HepG2 (cell line): ENCODE measurements at regions not wholly inside any gene's neighbourhood (a gene's known extent, or its start where the extent isn't known, plus 50 kb on each side); places are given as distances from the start of the nearest gene placed in this dataset.

ENCODE experiments used
- ATAC-seq: fragments of 200-7000 bp; cut with Tn5 transposase; 3 replicates; pipeline ENCODE4 v1.9.1; 2020; ENCODE audit warnings: mild to moderate bottlenecking, moderate library complexity
- BruUV-seq: library from RNA; stranded (reverse); fragments of 400-500 nt; replicated peaks from 2 replicates; lab custom pipeline; 2021; lab: Mats Ljungman, UMichigan
- CTCF ChIA-PET: fragments of 300-600 bp; formaldehyde crosslinking; extraction: SDS; loops from one replicate; lab custom pipeline; 2021; ENCODE audit warnings: low total read pairs, inconsistent platforms, low intra/inter-chr PET ratio; lab: Yijun Ruan, JAX
- POLR2A ChIA-PET: fragments of 350-600 bp; sonication (Branson Sonifier 250); formaldehyde crosslinking; loops from one replicate; lab custom pipeline; 2020; ENCODE audit warnings: antibody characterized with exemption, inconsistent platforms; lab: Yijun Ruan, JAX
- DNase-seq: peaks from one replicate; pipeline ENCODE4 v3.0.0-alpha.2; 2015; ENCODE audit warnings: low spot score
- FAIRE-seq: peaks from 3 replicates; lab custom pipeline; 2011; peaks lifted over from hg19 to GRCh38; lab: Jason Lieb, UNC
- H2AFZ ChIP-seq: one replicate; pipeline ENCODE4 v1.6.1; 2011; ENCODE audit warnings: low read length, inconsistent platforms
- H3K27ac ChIP-seq: fragments of 300-600 bp; 3 replicates; pipeline ENCODE4 v1.8.0; 2011; ENCODE audit warnings: mixed run types, mild to moderate bottlenecking, mixed read lengths, low read length, inconsistent platforms; ENCODE audit not compliant: insufficient read depth; ENCODE audit errors: extremely low read length
- H3K27me3 ChIP-seq, 2 experiments: fragments of 200-600 bp in 1 of 2; 2 replicates in 1 of 2; 3 replicates in 1 of 2; pipeline versions ENCODE4 v1.6.0 to v1.8.0; 2011; ENCODE audit warnings: low read length in 2 of 2, mild to moderate bottlenecking in 2 of 2, moderate library complexity in 2 of 2, inconsistent platforms in 1 of 2; ENCODE audit not compliant: insufficient read depth in 2 of 2, control insufficient read depth in 1 of 2
- H3K36me3 ChIP-seq, 2 experiments: fragments of 200-600 bp in 1 of 2; replicated peaks in 1 of 2; 2 replicates in 1 of 2; 3 replicates in 1 of 2; pipeline versions ENCODE4 v1.5.1 to v1.8.0; 2011; ENCODE audit warnings: low read length in 2 of 2, inconsistent platforms in 1 of 2; ENCODE audit not compliant: insufficient read depth in 2 of 2, control insufficient read depth in 1 of 2
- H3K4me1 ChIP-seq: 2 replicates; pipeline ENCODE4 v1.5.1; 2012; ENCODE audit warnings: low read length, inconsistent platforms; ENCODE audit not compliant: insufficient read depth
- H3K4me2 ChIP-seq: 2 replicates; pipeline ENCODE4 v1.6.0; 2011; ENCODE audit warnings: low read depth, low read length, inconsistent platforms
- H3K4me3 ChIP-seq, 3 experiments: fragments of 200-600 bp in 1 of 3; sonication (generic), shearing (Covaris generic) in 1 of 3; replicated peaks in 1 of 3; 2 replicates each; pipeline ENCODE4 v1.5.1; 2011 to 2016; ENCODE audit warnings: low read length in 3 of 3, inconsistent platforms in 2 of 3, low read depth in 2 of 3, mild to moderate bottlenecking in 2 of 3, control low read depth in 1 of 3, mixed read lengths in 1 of 3; ENCODE audit not compliant: insufficient read depth in 1 of 3
- H3K79me2 ChIP-seq: one replicate; pipeline ENCODE4 v1.6.1; 2011; ENCODE audit warnings: low read length, inconsistent platforms; ENCODE audit not compliant: insufficient read depth
- H3K9ac ChIP-seq: 2 replicates; pipeline ENCODE4 v1.6.0; 2011; ENCODE audit warnings: mild to moderate bottlenecking, low read depth, low read length, inconsistent platforms; ENCODE audit not compliant: insufficient read depth
- H3K9me3 ChIP-seq: 2 replicates; pipeline ENCODE4 v1.5.1; 2012; ENCODE audit warnings: mild to moderate bottlenecking, low read length
- H4K20me1 ChIP-seq: 2 replicates; pipeline ENCODE4 v1.6.0; 2011; ENCODE audit warnings: inconsistent platforms, mild to moderate bottlenecking, low read length, moderate library complexity; ENCODE audit not compliant: insufficient read depth
- CREB1 ChIP-seq, 2 experiments: fragments of 450-650 bp in 1 of 2; IDR thresholded peaks; 2 replicates each; pipeline ENCODE4 v1.6.1; 2016 to 2017; ENCODE audit warnings: control low read depth in 1 of 2, mild to moderate bottlenecking in 1 of 2, missing compliant biosample characterization in 1 of 2, missing genetic modification characterization in 1 of 2
- CTCF ChIP-seq: sonication (generic); formaldehyde crosslinking; IDR thresholded peaks from 2 replicates; pipeline ENCODE4 v1.5.0; 2020; ENCODE audit warnings: mild to moderate bottlenecking, missing genetic modification reagents, moderate library complexity
- NR2F2 ChIP-seq: IDR thresholded peaks from 2 replicates; pipeline ENCODE4 v1.6.1; 2012; ENCODE audit warnings: low read depth, inconsistent platforms, borderline replicate concordance
- POGZ ChIP-seq: sonication (generic); formaldehyde crosslinking; IDR thresholded peaks from 2 replicates; pipeline ENCODE4 v1.4.0; 2020; ENCODE audit warnings: mild to moderate bottlenecking, missing genetic modification reagents
- STAG1 ChIP-seq: sonication (generic); formaldehyde crosslinking; IDR thresholded peaks from 2 replicates; pipeline ENCODE4 v1.4.0; 2020; ENCODE audit warnings: missing genetic modification reagents
- WGBS: methylation state at CpG from one replicate; pipeline ENCODE4 v1.1.6; 2017; ENCODE audit warnings: low lambda C conversion rate; 5-methylcytosine and 5-hydroxymethylcytosine counted together
- in situ Hi-C: cut with HindIII; loops from 2 replicates; pipeline ENCODE4 v1.10.0; 2017; ENCODE audit warnings: low pct_unique_long_range_greater_than_20kb; ENCODE audit not compliant: extremely low pct_ligation_motif_present
- intact Hi-C: fragments of 100-400 bp; cut with micrococcal nuclease; formaldehyde crosslinking; loops from one replicate; pipeline ENCODE4 v1.10.0; 2022; ENCODE audit not compliant: unreplicated experiment

GRCh38 chr2:199019898-199020507 lies 437.7 kb downstream of the SATB2 start:
- DNase-seq (peak; percentile 13), FAIRE-seq (no peak)
- Histone ChIP-seq H3K4me3 (no peak overlapping the region), H3K27ac (no peak overlapping the region), H3K27me3 (no peaks in the 10 kb centered on the region)
- intact Hi-C loops: loop anchor here (5.0 kb wide), 2 partner anchors 442 to 467 kb away; no protein-coding TSS in a partner anchor
- POLR2A ChIA-PET: no interaction called here
- no peak for TF ChIP-seq NR2F2
- peak; percentile 45 for TF ChIP-seq STAG1 (CRISPR knock-in tag)
- peak; percentile 47 for TF ChIP-seq CTCF (CRISPR knock-in tag)
- TF ChIP-seq, all 625 proteins: peak for 2
- H3K79me2 ChIP-seq: no peaks in the 10 kb centered on the region
- no TSS peak for BruUV-seq
- no peak overlapping the region for H3K9ac ChIP-seq
- no peaks in the 10 kb centered on the region for H3K4me1 ChIP-seq
- 0% methylated on average over 4 of the region's 4 CpGs for WGBS
- no peak overlapping the region for H3K4me2 ChIP-seq
- no peak overlapping the region for H2AFZ ChIP-seq
- CTCF ChIA-PET: no interaction called here
- in situ Hi-C loops: no loop called here
- ATAC-seq: peak; percentile 91
- no peaks in the 10 kb centered on the region for H3K9me3 ChIP-seq
- no peaks in the 10 kb centered on the region for H3K36me3 ChIP-seq
- H4K20me1 ChIP-seq: no peaks in the 10 kb centered on the region

GRCh38 chr2:199018826-199019225 lies 438.9 kb downstream of the SATB2 start:
- in situ Hi-C loops (no loop called here), intact Hi-C loops (no loop called here)
- ChIA-PET CTCF (no interaction called here), POLR2A (no interaction called here)
- Histone ChIP-seq H4K20me1 (no peaks in the 10 kb centered on the region), H2AFZ (no peak overlapping the region), H3K9ac (no peak overlapping the region), H3K4me3 (no peak overlapping the region), H3K27ac (no peak overlapping the region), H3K9me3 (no peaks in the 10 kb centered on the region), H3K4me2 (no peak overlapping the region), H3K27me3 (no peaks in the 10 kb centered on the region), H3K79me2 (no peaks in the 10 kb centered on the region), H3K36me3 (no peaks in the 10 kb centered on the region), H3K4me1 (no peaks in the 10 kb centered on the region)
- 0% methylated on average over 1 of the region's 1 CpG for WGBS
- DNase-seq: no peak
- TF ChIP-seq CREB1 (IDR thresholded peaks at IDR 0.05): 0 out of 2 replicates have a peak, but pooled peaks have one; percentile 11
- TF ChIP-seq CREB1 (CRISPR knock-in tag; IDR thresholded peaks at IDR 0.05): no peak
- no peak for TF ChIP-seq POGZ (CRISPR knock-in tag)
- no TSS peak for BruUV-seq
- ATAC-seq: no peak
- FAIRE-seq: no peak
